Calu3 (cell line): ENCODE measurements at regions not wholly inside any gene's neighbourhood (a gene's known extent, or its start where the extent isn't known, plus 50 kb on each side); places are given as distances from the start of the nearest gene placed in this dataset.

ENCODE experiments used
- BruUV-seq: library from RNA; stranded (reverse); fragments of 400-500 nt; replicated peaks from 2 replicates; lab custom pipeline; 2021; lab: Mats Ljungman, UMichigan
- CTCF ChIA-PET: fragments of 300-600 bp; sonication (Branson Sonifier 250); formaldehyde crosslinking; loops from one replicate; lab custom pipeline; 2022; ENCODE audit warnings: antibody characterized with exemption; lab: Charles Lee
- DNase-seq: peaks from one replicate; pipeline ENCODE4 v3.0.0; 2022
- H3K27ac Mint-ChIP-seq: one replicate; pipeline ENCODE4 v1.8.0; 2022; ENCODE audit warnings: mixed read lengths; ENCODE audit not compliant: unreplicated experiment
- H3K27me3 Mint-ChIP-seq: one replicate; pipeline ENCODE4 v1.8.0; 2022; ENCODE audit warnings: mixed read lengths; ENCODE audit not compliant: unreplicated experiment
- H3K36me3 Mint-ChIP-seq: one replicate; pipeline ENCODE4 v1.8.0; 2022; ENCODE audit warnings: mild to moderate bottlenecking, moderate library complexity, mixed read lengths; ENCODE audit not compliant: insufficient read depth, unreplicated experiment
- H3K4me1 Mint-ChIP-seq: one replicate; pipeline ENCODE4 v1.8.0; 2022; ENCODE audit warnings: mild to moderate bottlenecking, low read depth, mixed read lengths; ENCODE audit not compliant: unreplicated experiment
- H3K4me3 Mint-ChIP-seq: one replicate; pipeline ENCODE4 v1.8.0; 2022; ENCODE audit warnings: mild to moderate bottlenecking, low read depth, moderate library complexity, mixed read lengths; ENCODE audit not compliant: unreplicated experiment
- H3K9me3 Mint-ChIP-seq: one replicate; pipeline ENCODE4 v1.8.0; 2022; ENCODE audit warnings: low read depth, mixed read lengths; ENCODE audit not compliant: unreplicated experiment
- CTCF ChIP-seq: fragments of 200-600 bp; IDR thresholded peaks from one replicate; pipeline ENCODE4 v1.8.0; 2022; ENCODE audit warnings: antibody characterized with exemption; ENCODE audit not compliant: unreplicated experiment
- intact Hi-C: fragments of 100-400 bp; cut with micrococcal nuclease; formaldehyde crosslinking; loops from one replicate; pipeline ENCODE4 v1.10.0; 2022; ENCODE audit not compliant: unreplicated experiment

- CTCF ChIA-PET, result no interaction called here
- Mint-ChIP-seq H3K4me3 (no peak overlapping the region), H3K27ac (no peak overlapping the region), H3K27me3 (no peaks in the 10 kb centered on the region), H3K4me1 (no peaks in the 10 kb centered on the region), H3K36me3 (no peaks in the 10 kb centered on the region), H3K9me3 (no peaks in the 10 kb centered on the region)
- intact Hi-C loops, result no loop called here
- BruUV-seq, result no TSS peak
- no peak for TF ChIP-seq CTCF
- no peak for DNase-seq
Measured at GRCh38 chr21:19914028-19914427, 1084.2 kb upstream of the NCAM2 start.

- intact Hi-C loops, result no loop called here
- H3K27me3 Mint-ChIP-seq, result no peaks in the 10 kb centered on the region
- no TSS peak for BruUV-seq
- no peaks in the 10 kb centered on the region for H3K9me3 Mint-ChIP-seq
- DNase-seq, result no peak
- no peaks in the 10 kb centered on the region for H3K4me1 Mint-ChIP-seq
- H3K4me3 Mint-ChIP-seq, result no peak overlapping the region
- H3K36me3 Mint-ChIP-seq, result no peaks in the 10 kb centered on the region
- TF ChIP-seq CTCF, result no peak
- CTCF ChIA-PET, result no interaction called here
- H3K27ac Mint-ChIP-seq, result no peak overlapping the region
Measured at GRCh38 chr21:19921211-19921610, 1077.0 kb upstream of the NCAM2 start.

GRCh38 chr21:19922122-19922521, 1076.1 kb upstream of the NCAM2 start:
- Mint-ChIP-seq H3K27ac (no peak overlapping the region), H3K27me3 (no peaks in the 10 kb centered on the region), H3K4me1 (no peaks in the 10 kb centered on the region), H3K9me3 (peaks cover under 1% of the 10 kb centered on the region), H3K36me3 (no peaks in the 10 kb centered on the region), H3K4me3 (no peak overlapping the region)
- DNase-seq, result no peak
- BruUV-seq, result no TSS peak
- CTCF ChIA-PET, result no interaction called here
- intact Hi-C loops, result no loop called here
- no peak for TF ChIP-seq CTCF

GRCh38 chr21:19935467-19935866, 1062.7 kb upstream of the NCAM2 start:
- Mint-ChIP-seq H3K36me3 (no peaks in the 10 kb centered on the region), H3K4me3 (no peak overlapping the region), H3K27ac (no peak overlapping the region), H3K27me3 (no peaks in the 10 kb centered on the region), H3K9me3 (peaks cover 17% of the 10 kb centered on the region), H3K4me1 (no peaks in the 10 kb centered on the region)
- CTCF ChIA-PET, result no interaction called here
- DNase-seq, result no peak
- TF ChIP-seq CTCF, result no peak
- BruUV-seq, result no TSS peak
- intact Hi-C loops, result no loop called here
